AG09319 (cell line): ENCODE measurements at regions not wholly inside any gene's neighbourhood (a gene's known extent, or its start where the extent isn't known, plus 50 kb on each side); places are given as distances from the start of the nearest gene placed in this dataset.
"Not testable (repeated sequence)": the region's sequence is repeated elsewhere in the genome, so short reads cannot be mapped to it uniquely, and the experiment has no call there.

Source experiments
- DNase-seq: peaks from one replicate; pipeline ENCODE4 v3.0.0-alpha.2; 2010; ENCODE audit warnings: low read depth; ENCODE audit errors: extremely low read depth
- CTCF ChIP-seq: IDR thresholded peaks from 2 replicates; pipeline ENCODE4 v1.5.1; 2011; ENCODE audit warnings: low read depth, mild to moderate bottlenecking, inconsistent platforms, low read length, moderate library complexity

DNA sequence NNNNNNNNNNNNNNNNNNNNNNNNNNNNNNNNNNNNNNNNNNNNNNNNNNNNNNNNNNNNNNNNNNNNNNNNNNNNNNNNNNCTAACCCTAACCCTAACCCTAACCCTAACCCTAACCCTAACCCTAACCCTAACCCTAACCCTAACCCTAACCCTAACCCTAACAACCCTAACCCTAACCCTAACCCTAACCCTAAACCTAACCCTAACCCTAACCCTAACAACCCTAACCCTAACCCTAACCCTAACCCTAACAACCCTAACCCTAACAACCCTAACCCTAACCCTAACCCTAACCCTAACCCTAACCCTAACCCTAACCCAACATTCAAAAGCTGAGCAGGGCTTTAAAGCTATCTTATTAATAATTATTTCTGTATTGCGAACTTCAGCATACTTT, 182.5 kb upstream of the FAM20C start:
- not testable (repeated sequence) for DNase-seq

DNA sequence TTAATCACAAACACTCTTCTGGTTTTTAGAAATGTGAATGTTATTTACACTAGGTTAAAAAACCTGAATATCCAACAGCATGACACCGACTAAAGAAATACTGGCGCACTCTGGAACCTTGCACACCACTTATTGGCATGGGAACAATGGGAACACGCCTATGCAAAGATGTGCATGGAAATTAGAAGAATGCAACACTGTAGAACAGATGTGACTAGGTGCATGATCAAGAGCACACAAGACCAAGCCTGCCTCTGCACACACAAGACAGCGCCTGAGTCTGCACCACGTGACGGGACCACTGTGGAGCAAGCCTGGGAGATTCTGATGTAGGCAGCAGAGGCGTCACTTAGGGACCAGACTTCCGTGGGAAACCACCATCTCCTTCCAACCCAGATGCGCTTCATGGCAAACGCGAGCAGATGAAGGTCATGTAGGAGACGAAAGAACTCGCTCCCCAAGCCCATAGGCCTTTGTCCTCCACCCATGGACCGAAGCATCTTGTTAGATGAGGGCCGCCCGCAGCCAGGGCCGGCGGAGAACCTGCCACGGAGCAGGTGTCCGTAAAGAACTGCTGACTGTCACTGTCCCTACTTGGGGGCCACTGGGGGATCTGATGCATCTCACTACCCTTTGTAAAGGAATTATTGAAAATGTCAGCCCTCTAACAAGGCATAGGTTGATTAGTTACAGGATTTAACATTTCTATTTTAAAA, 159.6 kb upstream of the FAM20C start:
- DNase-seq, result not testable (repeated sequence)

DNA sequence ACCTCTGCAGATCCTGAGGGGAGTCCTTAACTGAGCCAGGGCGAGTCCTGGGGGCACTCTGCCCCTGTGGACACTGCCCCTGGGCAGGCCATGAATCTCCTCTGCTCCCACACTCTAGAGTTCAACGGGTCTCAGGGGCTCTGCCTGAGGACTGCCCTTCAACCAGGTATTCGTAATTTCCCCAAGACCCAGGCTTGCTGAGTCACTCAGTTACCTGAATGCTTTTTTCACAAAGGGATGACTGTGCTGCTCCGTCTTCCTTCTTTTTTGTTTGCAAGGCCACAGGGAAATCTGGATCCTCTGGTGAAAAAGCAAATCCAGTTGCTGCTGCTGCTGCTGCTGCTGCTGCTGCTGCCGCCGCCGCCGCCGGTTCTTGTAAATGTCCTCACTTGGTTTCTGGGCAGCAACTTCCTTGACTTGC, 157.2 kb upstream of the FAM20C start:
- not testable (repeated sequence) for DNase-seq

- DNase-seq, result not testable (repeated sequence)
Observed at GRCh38 chr7:36539-36938, 155.8 kb upstream of the FAM20C start.

DNA sequence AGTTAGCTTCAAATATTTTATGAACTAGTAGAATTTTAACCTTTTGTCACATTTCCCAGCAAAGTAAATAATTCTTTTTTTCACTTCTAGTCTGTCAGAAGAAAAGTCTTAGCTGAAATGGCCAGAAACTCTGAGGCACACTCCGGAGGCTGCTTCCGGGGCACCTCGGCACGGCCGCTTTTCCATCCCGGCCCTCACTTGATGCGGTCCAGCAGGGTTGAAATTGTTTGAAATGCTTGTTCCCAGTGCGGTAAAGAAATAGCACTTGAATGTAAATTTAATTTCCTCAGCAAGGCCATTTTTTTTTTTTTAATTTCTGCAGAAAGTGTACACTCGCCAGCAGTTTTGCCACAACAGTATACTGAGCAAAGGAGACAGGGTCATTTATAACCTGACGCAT, 154.7 kb upstream of the FAM20C start:
- DNase-seq, result not testable (repeated sequence)

DNA sequence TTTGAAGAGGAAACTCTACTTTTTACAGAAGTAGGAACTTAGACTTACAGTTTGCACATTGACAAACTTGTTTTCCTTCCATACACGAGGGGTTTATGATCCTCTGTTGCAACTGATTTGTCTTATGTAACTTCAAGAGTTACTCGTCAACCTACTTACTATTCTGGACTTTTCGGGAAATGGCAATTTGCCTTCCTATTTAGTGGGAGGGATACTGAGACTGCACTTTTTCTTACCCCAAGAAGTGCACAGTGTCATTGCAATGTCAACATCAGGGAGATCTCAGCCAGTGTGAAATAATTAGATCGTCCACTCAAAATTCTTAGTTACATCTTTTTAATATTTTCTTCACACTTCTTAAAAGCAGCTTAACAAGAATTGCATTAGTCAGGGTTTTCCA, 153.9 kb upstream of the FAM20C start:
- DNase-seq, result not testable (repeated sequence)

DNA sequence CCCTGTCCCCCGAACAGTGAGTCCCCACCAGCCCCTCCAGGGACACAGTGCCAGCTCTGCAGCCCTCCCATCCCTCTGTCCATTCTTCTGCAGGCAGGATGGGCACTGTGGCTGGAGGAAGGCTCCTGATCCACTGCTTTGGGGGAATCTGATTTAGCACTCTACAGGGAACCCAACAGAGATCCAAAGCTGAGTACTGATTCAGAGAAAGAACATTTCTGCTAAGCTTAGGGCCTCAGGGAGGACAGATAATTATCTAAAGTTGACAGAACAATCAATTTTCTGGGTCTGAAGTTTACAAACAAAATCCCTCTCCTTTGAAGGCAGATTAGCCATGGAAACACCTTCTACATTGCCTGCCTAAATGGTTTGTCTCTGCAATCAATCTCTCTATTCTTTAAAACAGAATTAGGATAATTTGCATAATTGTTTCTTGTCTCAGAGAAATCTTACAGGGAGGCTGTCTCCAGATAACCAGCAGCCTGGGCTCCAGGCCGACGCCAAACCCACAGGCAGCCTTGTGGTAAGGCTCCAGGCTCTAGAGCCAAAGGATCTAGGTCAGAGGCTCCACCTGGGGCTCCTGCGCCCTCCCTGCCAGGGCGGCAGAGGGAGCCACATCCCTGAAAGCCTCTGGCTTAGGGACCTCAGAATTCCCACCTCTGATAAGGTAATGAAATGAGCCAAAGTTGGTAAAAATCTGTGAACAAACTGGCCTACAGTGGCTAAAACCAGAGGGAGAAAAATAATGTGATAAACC, 152.2 kb upstream of the FAM20C start:
- not testable (repeated sequence) for DNase-seq

- no peak for DNase-seq
- no peak for TF ChIP-seq CTCF
Observed at GRCh38 chr7:40799-41750, 151.3 kb upstream of the FAM20C start.

- peak; percentile 38 for DNase-seq
- TF ChIP-seq CTCF, result no peak
Observed at GRCh38 chr7:41917-42565, 150.3 kb upstream of the FAM20C start.

GRCh38 chr7:43791-44540, 148.4 kb upstream of the FAM20C start:
- no peak for TF ChIP-seq CTCF
- DNase-seq, result no peak
